Spleen (tissue), 11 donors: ENCODE measurements at regions not wholly inside any gene's neighbourhood (a gene's known extent, or its start where the extent isn't known, plus 50 kb on each side); places are given as distances from the start of the nearest gene placed in this dataset.

Source experiments
- DNase-seq: peaks from one replicate; pipeline ENCODE4 v3.0.0-alpha.2; 2020
- H3K27ac ChIP-seq, 8 donors: fragments of 200-600 bp; sonication (generic) in 7 of 8; 1 replicate in 4 of 8; 2 replicates in 4 of 8; pipeline versions ENCODE4 v1.5.0 to v1.8.0; 2016 to 2021; ENCODE audit warnings: inconsistent platforms in 4 of 8, mild to moderate bottlenecking in 4 of 8, moderate library complexity in 1 of 8
- H3K27me3 ChIP-seq, 7 donors: fragments of 200-600 bp; sonication (generic) in 6 of 7; replicated peaks in 1 of 7; 1 replicate in 4 of 7; 2 replicates in 3 of 7; pipeline versions ENCODE4 v1.5.0 to v1.8.0; 2016 to 2021; ENCODE audit warnings: inconsistent platforms in 3 of 7, mild to moderate bottlenecking in 1 of 7
- H3K36me3 ChIP-seq, 6 donors: fragments of 200-600 bp; sonication (generic) in 5 of 6; 1 replicate in 4 of 6; 2 replicates in 2 of 6; pipeline versions ENCODE4 v1.5.0 to v1.8.0; 2016 to 2021; ENCODE audit warnings: inconsistent platforms in 2 of 6
- H3K4me1 ChIP-seq, 6 donors: fragments of 200-600 bp; sonication (generic) in 5 of 6; 1 replicate in 3 of 6; 2 replicates in 3 of 6; pipeline versions ENCODE4 v1.5.0 to v1.8.0; 2016 to 2021; ENCODE audit warnings: inconsistent platforms in 3 of 6
- H3K4me3 ChIP-seq, 8 donors: fragments of 200-600 bp; sonication (generic) in 7 of 8; 1 replicate in 4 of 8; 2 replicates in 4 of 8; pipeline versions ENCODE4 v1.5.0 to v1.8.0; 2016 to 2021; ENCODE audit warnings: inconsistent platforms in 4 of 8, mild to moderate bottlenecking in 4 of 8, moderate library complexity in 2 of 8
- H3K9me3 ChIP-seq, 8 donors: fragments of 200-600 bp; sonication (generic) in 7 of 8; 1 replicate in 4 of 8; 2 replicates in 4 of 8; pipeline versions ENCODE4 v1.5.0 to v1.8.0; 2016 to 2021; ENCODE audit warnings: inconsistent platforms in 4 of 8
- POLR2A ChIP-seq, 3 donors: fragments of 450-650 bp; IDR thresholded peaks; one replicate each; pipeline ENCODE4 v1.5.1; 2017; ENCODE audit warnings: antibody characterized with exemption in 3 of 3, mild to moderate bottlenecking in 1 of 3
- POLR2AphosphoS5 ChIP-seq, 3 donors: sonication (generic); formaldehyde crosslinking; IDR thresholded peaks; one replicate each; pipeline ENCODE4 v1.5.1; 2017; ENCODE audit warnings: antibody characterized with exemption in 3 of 3
- WGBS, 5 donors: extraction: QIAGEN DNeasy Blood & Tissue Kit in 3 of 5; methylation state at CpG; one replicate each; pipeline versions ENCODE4 v1.1.5 to v1.1.7; 2013 to 2018; 5-methylcytosine and 5-hydroxymethylcytosine counted together
- intact Hi-C: fragments of 100-400 bp; cut with DNase I; formaldehyde crosslinking; loops from one replicate; pipeline ENCODE4 v1.15.0; 2023; ENCODE audit warnings: low total_unique reads
- TF ChIP-seq, protein P1 (sequence below), 11 experiments: fragments of 200-600 bp in 7 of 11; fragments of 450-650 bp in 4 of 11; sonication (generic) in 4 of 11; IDR thresholded peaks in 8 of 11; conservative IDR thresholded peaks in 3 of 11; 1 replicate in 7 of 11; 2 replicates in 4 of 11; pipeline versions ENCODE4 v1.4.0 to v1.8.0; 2016 to 2021; ENCODE audit warnings: antibody characterized with exemption in 11 of 11, inconsistent platforms in 4 of 11, mild to moderate bottlenecking in 1 of 11
- donor health status: healthy with polysubstance abuse.
- donor health status: DM: no; HTN: no; CAD: no; lungs with moderate emphysema.
- donor health status: DM: no; HTN: no; CAD: no.
- donor health status: Bipolar disorder and iron deficiency.
- donor health status: healthy.
- donor health status: DM: no; HTN: no; CAD: no.
- donor health status: DM: yes; HTN: yes; CAD: no.

GRCh38 chr22:22127100-22127499, 117.5 kb upstream of the VPREB1 start:
- Histone ChIP-seq H3K9me3 (no peaks in the 10 kb centered on the region), H3K27me3 (peaks cover 0 to 18% (median 0%) of the 10 kb centered on the region in 7 donors), H3K36me3 (no peaks in the 10 kb centered on the region), H3K27ac (no peak overlapping the region), H3K4me1 (no peaks in the 10 kb centered on the region), H3K4me3 (no peak overlapping the region)
- no peak for DNase-seq
- intact Hi-C loops, result no loop called here
- 90 to 95% (median 92%) methylated on average over 5 of the region's 5 CpGs for WGBS, 5 donors
- TF ChIP-seq POLR2AphosphoS5 (IDR thresholded peaks at IDR 0.05) (no peak), POLR2A (IDR thresholded peaks at IDR 0.05) (no peak)
- TF ChIP-seq, protein P1, sequence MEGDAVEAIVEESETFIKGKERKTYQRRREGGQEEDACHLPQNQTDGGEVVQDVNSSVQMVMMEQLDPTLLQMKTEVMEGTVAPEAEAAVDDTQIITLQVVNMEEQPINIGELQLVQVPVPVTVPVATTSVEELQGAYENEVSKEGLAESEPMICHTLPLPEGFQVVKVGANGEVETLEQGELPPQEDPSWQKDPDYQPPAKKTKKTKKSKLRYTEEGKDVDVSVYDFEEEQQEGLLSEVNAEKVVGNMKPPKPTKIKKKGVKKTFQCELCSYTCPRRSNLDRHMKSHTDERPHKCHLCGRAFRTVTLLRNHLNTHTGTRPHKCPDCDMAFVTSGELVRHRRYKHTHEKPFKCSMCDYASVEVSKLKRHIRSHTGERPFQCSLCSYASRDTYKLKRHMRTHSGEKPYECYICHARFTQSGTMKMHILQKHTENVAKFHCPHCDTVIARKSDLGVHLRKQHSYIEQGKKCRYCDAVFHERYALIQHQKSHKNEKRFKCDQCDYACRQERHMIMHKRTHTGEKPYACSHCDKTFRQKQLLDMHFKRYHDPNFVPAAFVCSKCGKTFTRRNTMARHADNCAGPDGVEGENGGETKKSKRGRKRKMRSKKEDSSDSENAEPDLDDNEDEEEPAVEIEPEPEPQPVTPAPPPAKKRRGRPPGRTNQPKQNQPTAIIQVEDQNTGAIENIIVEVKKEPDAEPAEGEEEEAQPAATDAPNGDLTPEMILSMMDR (IDR thresholded peaks at IDR 0.05 in 8 of 11, conservative IDR thresholded peaks at IDR 0.05 in 3 of 11), result no peak

GRCh38 chr22:22125579-22126468, 118.8 kb upstream of the VPREB1 start:
- TF ChIP-seq, protein P1 (IDR thresholded peaks at IDR 0.05 in 8 of 11, conservative IDR thresholded peaks at IDR 0.05 in 3 of 11), result no peak
- TF ChIP-seq POLR2AphosphoS5 (IDR thresholded peaks at IDR 0.05) (no peak), POLR2A (IDR thresholded peaks at IDR 0.05) (no peak)
- 84 to 91% (median 86%) methylated on average over 20 to 24 of the region's 24 CpGs for WGBS, 5 donors
- H3K36me3 ChIP-seq, result no peaks in the 10 kb centered on the region

GRCh38 chr22:22125028-22125578, 119.5 kb upstream of the VPREB1 start:
- no peak for DNase-seq
- Histone ChIP-seq H3K27ac (no peak overlapping the region), H3K27me3 (peaks cover 0 to 18% (median 0%) of the 10 kb centered on the region in 7 donors), H3K4me3 (no peak overlapping the region), H3K4me1 (no peaks in the 10 kb centered on the region), H3K9me3 (no peaks in the 10 kb centered on the region), H3K36me3 (no peaks in the 10 kb centered on the region)
- 84 to 93% (median 89%) methylated on average over 18 to 19 of the region's 19 CpGs for WGBS, 5 donors
- TF ChIP-seq, protein P1 (IDR thresholded peaks at IDR 0.05 in 8 of 11, conservative IDR thresholded peaks at IDR 0.05 in 3 of 11), result no peak
- no peak for TF ChIP-seq POLR2A (IDR thresholded peaks at IDR 0.05)
- no peak for TF ChIP-seq POLR2AphosphoS5 (IDR thresholded peaks at IDR 0.05)
- intact Hi-C loops, result no loop called here

More at GRCh38 chr22:22125579-22126468, 118.8 kb upstream of the VPREB1 start:
- H3K4me3 ChIP-seq, result no peak overlapping the region
- DNase-seq, result no peak
- intact Hi-C loops, result no loop called here
- no peak overlapping the region for H3K27ac ChIP-seq
- H3K9me3 ChIP-seq, result no peaks in the 10 kb centered on the region
- no peaks in the 10 kb centered on the region for H3K4me1 ChIP-seq
- H3K27me3 ChIP-seq, result peaks cover 0 to 18% (median 0%) of the 10 kb centered on the region in 7 donors

DNA sequence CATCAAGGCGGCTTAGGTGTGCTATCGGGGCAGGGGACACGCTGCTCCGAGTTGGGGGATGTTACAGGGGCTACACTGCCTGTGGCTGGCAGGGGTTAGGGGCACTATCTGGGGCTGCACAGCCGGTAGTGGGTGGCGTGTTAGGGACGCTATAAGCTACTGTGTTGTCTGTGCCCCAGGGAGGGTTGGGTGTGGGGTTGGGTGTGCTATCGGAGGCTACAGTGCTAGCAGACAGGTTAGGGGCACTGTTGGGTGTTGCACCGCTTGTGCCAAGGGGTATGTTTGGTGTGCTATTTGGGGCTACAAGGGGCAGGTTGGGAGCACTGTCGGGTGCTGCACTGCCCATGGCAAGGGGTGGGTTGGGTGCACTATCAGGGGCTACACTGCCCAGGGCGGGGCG, 120.2 kb upstream of the VPREB1 start:
- H3K4me3 ChIP-seq, result no peak overlapping the region
- WGBS, 5 donors, result 84 to 95% (median 89%) methylated on average over 9 to 12 of the region's 12 CpGs
- no peaks in the 10 kb centered on the region for H3K36me3 ChIP-seq
- TF ChIP-seq POLR2A (IDR thresholded peaks at IDR 0.05) (no peak), POLR2AphosphoS5 (IDR thresholded peaks at IDR 0.05) (no peak)
- TF ChIP-seq, protein P1 (IDR thresholded peaks at IDR 0.05 in 8 of 11, conservative IDR thresholded peaks at IDR 0.05 in 3 of 11), result no peak
- H3K27me3 ChIP-seq, result peaks cover 0 to 18% (median 0%) of the 10 kb centered on the region in 7 donors
- no peak for DNase-seq
- intact Hi-C loops, result no loop called here
- no peaks in the 10 kb centered on the region for H3K9me3 ChIP-seq
- no peak overlapping the region for H3K27ac ChIP-seq
- no peaks in the 10 kb centered on the region for H3K4me1 ChIP-seq
